DOHH2 (cell line): ENCODE measurements at regions not wholly inside any gene's neighbourhood (a gene's known extent, or its start where the extent isn't known, plus 50 kb on each side); places are given as distances from the start of the nearest gene placed in this dataset.

Source experiments
- CTCF ChIP-seq: fragments of 200-600 bp; sonication (generic); IDR thresholded peaks from one replicate; pipeline ENCODE4 v1.5.1; 2014; ENCODE audit warnings: antibody characterized with exemption, mild to moderate bottlenecking, low read depth, low read length; ENCODE audit not compliant: poor library complexity, severe bottlenecking
- EZH2phosphoT487 ChIP-seq: fragments of 200-600 bp; sonication (generic); IDR thresholded peaks from 2 replicates; pipeline ENCODE4 v1.6.1; 2017; ENCODE audit warnings: borderline replicate concordance, mild to moderate bottlenecking, antibody characterized with exemption, low read length, moderate library complexity, mixed read lengths

DNA sequence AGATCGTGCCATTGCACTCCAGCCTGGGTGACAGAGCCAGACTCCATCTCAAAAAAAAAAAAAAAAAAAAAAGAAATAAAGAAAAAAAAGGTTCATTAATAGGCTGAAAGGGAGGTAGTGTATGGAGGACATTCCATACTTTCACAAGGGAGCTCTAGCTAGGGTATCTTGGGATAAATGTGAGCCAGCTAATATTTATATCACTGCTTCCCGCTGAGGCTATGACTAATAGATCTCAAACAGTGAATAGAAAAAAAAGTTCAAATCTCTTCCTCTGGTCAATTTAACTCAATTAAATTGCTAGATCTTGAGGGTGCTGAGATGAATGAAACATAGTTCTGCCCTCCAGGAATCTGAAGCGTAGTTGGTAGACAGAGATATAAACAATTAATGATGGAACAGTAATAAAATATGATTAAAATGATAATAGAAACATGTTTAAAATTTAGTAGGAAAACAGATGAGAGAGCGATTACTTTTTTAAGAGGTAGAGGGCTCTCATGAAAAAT lies 55.7 kb upstream of the SHISA3 start:
- TF ChIP-seq CTCF (no peak), EZH2phosphoT487 (no peak)
